ENCODE measurements at regions not wholly inside any gene's neighbourhood (a gene's known extent, or its start where the extent isn't known, plus 50 kb on each side); places are given as distances from the start of the nearest gene placed in this dataset.

DNA sequence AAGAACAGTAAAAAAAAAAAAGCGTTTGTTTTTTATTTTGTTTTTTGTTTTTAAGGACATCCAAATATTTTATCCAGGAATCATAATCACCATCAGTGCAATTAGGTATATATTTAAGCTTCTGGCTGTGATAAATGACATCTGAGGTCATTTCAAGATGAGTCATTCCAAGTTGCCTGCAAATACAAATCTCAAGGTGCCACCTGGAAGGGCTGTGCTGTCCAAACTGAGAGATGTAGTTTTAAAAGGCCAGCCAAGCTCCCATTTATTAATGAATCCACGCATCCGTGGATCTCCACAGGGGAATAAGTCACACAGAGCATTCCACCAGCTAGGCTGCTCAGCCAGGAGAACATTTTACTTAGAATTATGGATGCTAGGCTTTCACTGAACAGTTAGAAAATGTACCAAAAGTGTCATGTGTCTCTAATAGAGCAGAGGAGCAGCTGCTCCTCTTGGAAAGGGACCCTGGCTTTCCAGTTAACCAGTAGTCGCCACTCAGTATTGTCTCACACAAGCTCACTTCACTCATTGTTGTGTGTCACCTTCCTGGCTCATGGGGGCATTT is 1151.4 kb upstream of the TMEM132C start:
- peak in 1 of 2 experiments; percentile 49 for DNase-seq
- POLR2A ChIA-PET (ENCODE audit: unreplicated experiment) = no interaction called here

DNA sequence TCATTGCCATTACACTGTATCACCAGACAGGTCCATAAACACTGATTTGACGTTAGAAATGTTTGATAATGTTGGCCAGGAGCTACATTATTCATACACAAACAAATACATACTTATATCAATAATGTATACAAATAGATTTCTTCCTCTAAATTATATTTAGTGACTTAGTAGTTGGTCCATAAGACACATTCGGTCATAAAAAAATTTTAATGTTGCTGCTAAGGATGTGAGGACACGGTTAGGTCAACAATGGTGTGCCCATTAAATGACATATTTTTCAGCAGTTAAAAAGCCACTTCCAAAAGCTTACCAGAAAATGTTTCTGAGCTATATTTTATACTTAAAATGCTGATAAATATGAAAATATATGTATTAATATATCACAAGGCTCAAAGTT is 1148.7 kb upstream of the TMEM132C start:
- Histone ChIP-seq H3K4me3 (no peak overlapping the region), H3K9me2 (ENCODE audit: insufficient read depth) (no peaks in the 10 kb centered on the region), H3K36me3 (ENCODE audit: low read depth) (no peaks in the 10 kb centered on the region), H3K27ac (no peak overlapping the region), H4K20me1 (ENCODE audit: insufficient read depth) (no peaks in the 10 kb centered on the region), H3K27me3 (ENCODE audit: insufficient read depth, low read depth) (no peaks in the 10 kb centered on the region), H3F3A (ENCODE audit: insufficient read depth, low read depth) (peaks cover 9% of the 10 kb centered on the region), H3K4me1 (replicated peaks; ENCODE audit: insufficient read depth) (peaks cover 14% of the 10 kb centered on the region), H3K4me2 (no peak overlapping the region), H2AFZ (no peak overlapping the region), H3K79me2 (ENCODE audit: low read depth) (no peaks in the 10 kb centered on the region), H3K9me3 (ENCODE audit: insufficient read depth, low read depth) (no peaks in the 10 kb centered on the region)
- no peak for DNase-seq
- no TSS peak for BruUV-seq (replicated peaks)
- ChIA-PET POLR2A (ENCODE audit: unreplicated experiment) (no interaction called here), CTCF (no interaction called here)
- intact Hi-C loops (cut with micrococcal nuclease; ENCODE audit: unreplicated experiment) = no loop called here
- TF ChIP-seq EZH2 (IDR thresholded peaks at IDR 0.05; ENCODE audit: low read depth) = no peak
- TF ChIP-seq, protein P1, sequence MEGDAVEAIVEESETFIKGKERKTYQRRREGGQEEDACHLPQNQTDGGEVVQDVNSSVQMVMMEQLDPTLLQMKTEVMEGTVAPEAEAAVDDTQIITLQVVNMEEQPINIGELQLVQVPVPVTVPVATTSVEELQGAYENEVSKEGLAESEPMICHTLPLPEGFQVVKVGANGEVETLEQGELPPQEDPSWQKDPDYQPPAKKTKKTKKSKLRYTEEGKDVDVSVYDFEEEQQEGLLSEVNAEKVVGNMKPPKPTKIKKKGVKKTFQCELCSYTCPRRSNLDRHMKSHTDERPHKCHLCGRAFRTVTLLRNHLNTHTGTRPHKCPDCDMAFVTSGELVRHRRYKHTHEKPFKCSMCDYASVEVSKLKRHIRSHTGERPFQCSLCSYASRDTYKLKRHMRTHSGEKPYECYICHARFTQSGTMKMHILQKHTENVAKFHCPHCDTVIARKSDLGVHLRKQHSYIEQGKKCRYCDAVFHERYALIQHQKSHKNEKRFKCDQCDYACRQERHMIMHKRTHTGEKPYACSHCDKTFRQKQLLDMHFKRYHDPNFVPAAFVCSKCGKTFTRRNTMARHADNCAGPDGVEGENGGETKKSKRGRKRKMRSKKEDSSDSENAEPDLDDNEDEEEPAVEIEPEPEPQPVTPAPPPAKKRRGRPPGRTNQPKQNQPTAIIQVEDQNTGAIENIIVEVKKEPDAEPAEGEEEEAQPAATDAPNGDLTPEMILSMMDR (conservative IDR thresholded peaks at IDR 0.05) = no peak

More for the DNA sequence above, 1151.4 kb upstream of the TMEM132C start:
- Histone ChIP-seq H2AFZ (no peak overlapping the region), H3K27me3 (ENCODE audit: insufficient read depth, low read depth) (no peaks in the 10 kb centered on the region), H3K4me2 (0 out of 2 replicates have a peak overlapping the region, but pooled peaks have one; percentile 35), H4K20me1 (ENCODE audit: insufficient read depth) (no peaks in the 10 kb centered on the region), H3K4me1 (replicated peaks; ENCODE audit: insufficient read depth) (peaks cover 14% of the 10 kb centered on the region), H3K4me3 (no peak overlapping the region), H3K79me2 (ENCODE audit: low read depth) (no peaks in the 10 kb centered on the region), H3F3A (ENCODE audit: insufficient read depth, low read depth) (no peaks in the 10 kb centered on the region), H3K36me3 (ENCODE audit: low read depth) (no peaks in the 10 kb centered on the region), H3K9me3 (ENCODE audit: insufficient read depth, low read depth) (no peaks in the 10 kb centered on the region), H3K9me2 (ENCODE audit: insufficient read depth) (no peaks in the 10 kb centered on the region), H3K27ac (no peak overlapping the region)
- CTCF ChIA-PET = no interaction called here
- BruUV-seq (replicated peaks) = no TSS peak
- intact Hi-C loops (cut with micrococcal nuclease; ENCODE audit: unreplicated experiment) = no loop called here
- no peak for TF ChIP-seq EZH2 (IDR thresholded peaks at IDR 0.05; ENCODE audit: low read depth)
- TF ChIP-seq, protein P1 (conservative IDR thresholded peaks at IDR 0.05) = no peak

DNA sequence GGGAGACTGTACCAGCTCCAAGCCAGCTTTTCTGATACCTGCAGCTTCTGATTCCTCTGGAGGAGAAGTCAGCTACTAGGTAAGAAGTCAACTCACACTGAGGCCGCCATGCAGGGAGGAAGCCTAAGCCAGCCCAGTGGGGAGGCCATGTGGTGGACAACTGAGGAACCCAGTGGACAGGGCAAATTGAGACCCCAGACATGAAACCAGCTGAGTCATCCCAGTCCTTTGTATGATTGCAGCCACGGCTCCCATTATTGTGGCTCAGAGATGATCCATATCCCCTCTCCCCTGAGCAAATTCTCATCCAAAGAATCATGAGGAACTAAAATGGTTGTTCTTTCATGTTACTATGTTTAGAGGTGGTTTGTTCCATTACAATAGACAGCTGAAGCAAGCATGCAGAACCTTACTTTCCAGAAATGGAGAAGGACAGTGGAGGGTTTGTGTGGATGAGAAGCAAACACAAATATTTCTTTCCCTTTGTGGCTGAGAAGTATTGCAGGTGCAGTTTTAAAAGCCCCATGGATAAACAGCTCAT is 1147.3 kb upstream of the TMEM132C start:
- ChIA-PET CTCF (no interaction called here), POLR2A (ENCODE audit: unreplicated experiment) (no interaction called here)
- peaks cover 9% of the 10 kb centered on the region for H3F3A ChIP-seq (ENCODE audit: insufficient read depth, low read depth)
- intact Hi-C loops (cut with micrococcal nuclease; ENCODE audit: unreplicated experiment) = no loop called here
- peaks cover 14% of the 10 kb centered on the region for H3K4me1 ChIP-seq (replicated peaks; ENCODE audit: insufficient read depth)
- TF ChIP-seq EZH2 (IDR thresholded peaks at IDR 0.05; ENCODE audit: low read depth) = no peak
- no peaks in the 10 kb centered on the region for H4K20me1 ChIP-seq (ENCODE audit: insufficient read depth)
- H3K9me2 ChIP-seq (ENCODE audit: insufficient read depth) = no peaks in the 10 kb centered on the region
- H3K27me3 ChIP-seq (ENCODE audit: insufficient read depth, low read depth) = no peaks in the 10 kb centered on the region
- no peaks in the 10 kb centered on the region for H3K9me3 ChIP-seq (ENCODE audit: insufficient read depth, low read depth)
- no TSS peak for BruUV-seq (replicated peaks)
- no peaks in the 10 kb centered on the region for H3K79me2 ChIP-seq (ENCODE audit: low read depth)
- no peak overlapping the region for H2AFZ ChIP-seq
- no peaks in the 10 kb centered on the region for H3K36me3 ChIP-seq (ENCODE audit: low read depth)
- no peak for DNase-seq
- no peak overlapping the region for H3K4me3 ChIP-seq
- H3K4me2 ChIP-seq = no peak overlapping the region
- H3K27ac ChIP-seq = no peak overlapping the region

DNA sequence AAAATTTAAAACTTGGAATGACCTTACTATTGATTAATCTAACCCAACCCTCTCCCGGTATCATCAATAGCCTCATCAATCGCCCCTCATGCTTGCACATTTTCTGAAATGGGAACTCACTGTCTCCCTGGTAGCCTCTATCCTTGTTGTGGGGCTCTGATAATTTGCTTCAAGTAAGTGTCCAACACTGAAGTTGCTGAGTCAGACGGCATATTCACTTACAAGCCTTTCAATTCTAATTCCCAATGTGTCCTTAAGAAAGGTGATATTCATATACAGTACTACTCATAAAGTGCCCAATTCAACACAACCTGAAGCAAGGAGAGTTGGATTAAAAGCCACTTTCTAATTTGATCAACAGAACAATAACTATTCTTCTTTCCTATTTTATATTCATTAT is 1146.1 kb upstream of the TMEM132C start:
- no peak overlapping the region for H3K27ac ChIP-seq

More for the DNA sequence above, 1146.1 kb upstream of the TMEM132C start:
- Histone ChIP-seq H3K4me3 (no peak overlapping the region), H3K36me3 (ENCODE audit: low read depth) (no peaks in the 10 kb centered on the region), H3K4me1 (replicated peaks; ENCODE audit: insufficient read depth) (peaks cover 10% of the 10 kb centered on the region), H3K4me2 (no peak overlapping the region), H4K20me1 (ENCODE audit: insufficient read depth) (no peaks in the 10 kb centered on the region), H3K9me2 (ENCODE audit: insufficient read depth) (no peaks in the 10 kb centered on the region), H3K79me2 (ENCODE audit: low read depth) (no peaks in the 10 kb centered on the region), H3F3A (ENCODE audit: insufficient read depth, low read depth) (peaks cover 15% of the 10 kb centered on the region), H2AFZ (no peak overlapping the region), H3K27me3 (ENCODE audit: insufficient read depth, low read depth) (no peaks in the 10 kb centered on the region), H3K9me3 (ENCODE audit: insufficient read depth, low read depth) (no peaks in the 10 kb centered on the region)
- no peak for DNase-seq
- ChIA-PET POLR2A (ENCODE audit: unreplicated experiment) (no interaction called here), CTCF (no interaction called here)
- intact Hi-C loops (cut with micrococcal nuclease; ENCODE audit: unreplicated experiment) = no loop called here
- TF ChIP-seq, protein P1 (conservative IDR thresholded peaks at IDR 0.05) = no peak
- TF ChIP-seq EZH2 (IDR thresholded peaks at IDR 0.05; ENCODE audit: low read depth) = no peak
- no TSS peak for BruUV-seq (replicated peaks)
